Astrocyte (in vitro differentiated cells and primary cell): ENCODE measurements at regions not wholly inside any gene's neighbourhood (a gene's known extent, or its start where the extent isn't known, plus 50 kb on each side); places are given as distances from the start of the nearest gene placed in this dataset.

Experiments used
- DNase-seq: peaks from one replicate; pipeline ENCODE4 v3.0.0-alpha.2; 2010; ENCODE audit warnings: low read depth
- FAIRE-seq: peaks from 2 replicates; lab custom pipeline; 2011; peaks lifted over from hg19 to GRCh38; lab: Jason Lieb, UNC
- H2AFZ ChIP-seq: 2 replicates; pipeline ENCODE4 v1.6.0; 2012; ENCODE audit warnings: low read depth, low read length, inconsistent platforms
- H3K27ac ChIP-seq: 2 replicates; pipeline ENCODE4 v1.5.1; 2011; ENCODE audit warnings: low read depth, low read length, inconsistent platforms
- H3K27me3 ChIP-seq: 2 replicates; pipeline ENCODE4 v1.6.0; 2011; ENCODE audit warnings: low read length, inconsistent platforms; ENCODE audit not compliant: insufficient read depth
- H3K36me3 ChIP-seq: 2 replicates; pipeline ENCODE4 v1.5.1; 2011; ENCODE audit warnings: low read length, inconsistent platforms; ENCODE audit not compliant: insufficient read depth
- H3K4me1 ChIP-seq: 2 replicates; pipeline ENCODE4 v1.5.1; 2011; ENCODE audit warnings: low read length, inconsistent platforms; ENCODE audit not compliant: insufficient read depth
- H3K4me2 ChIP-seq: 2 replicates; pipeline ENCODE4 v1.6.0; 2012; ENCODE audit warnings: low read length, inconsistent platforms
- H3K4me3 ChIP-seq: 2 replicates; pipeline ENCODE4 v1.5.1; 2011; ENCODE audit warnings: low read depth, mild to moderate bottlenecking, low read length, inconsistent platforms; ENCODE audit not compliant: insufficient read depth
- H3K79me2 ChIP-seq: 2 replicates; pipeline ENCODE4 v1.6.0; 2012; ENCODE audit warnings: mild to moderate bottlenecking, low read length, inconsistent platforms; ENCODE audit not compliant: insufficient read depth
- H3K9ac ChIP-seq: 2 replicates; pipeline ENCODE4 v1.6.0; 2012; ENCODE audit warnings: mild to moderate bottlenecking, low read length, inconsistent platforms
- H3K9me3 ChIP-seq: 2 replicates; pipeline ENCODE4 v1.5.1; 2012; ENCODE audit warnings: low read depth, mild to moderate bottlenecking, low read length, inconsistent platforms; ENCODE audit not compliant: insufficient read depth
- H4K20me1 ChIP-seq: 2 replicates; pipeline ENCODE4 v1.6.0; 2012; ENCODE audit warnings: low read length, inconsistent platforms; ENCODE audit not compliant: insufficient read depth
- H3K27ac Mint-ChIP-seq: one replicate; pipeline ENCODE4 v1.8.0; 2021; ENCODE audit warnings: mild to moderate bottlenecking, mixed read lengths; ENCODE audit not compliant: unreplicated experiment
- H3K27me3 Mint-ChIP-seq: one replicate; pipeline ENCODE4 v1.8.0; 2021; ENCODE audit warnings: low read depth, mixed read lengths; ENCODE audit not compliant: unreplicated experiment
- H3K36me3 Mint-ChIP-seq: one replicate; pipeline ENCODE4 v1.8.0; 2021; ENCODE audit warnings: low read depth, mixed read lengths; ENCODE audit not compliant: unreplicated experiment
- H3K4me1 Mint-ChIP-seq: one replicate; pipeline ENCODE4 v1.8.0; 2021; ENCODE audit warnings: low read depth, mixed read lengths; ENCODE audit not compliant: unreplicated experiment
- H3K4me3 Mint-ChIP-seq: one replicate; pipeline ENCODE4 v1.8.0; 2021; ENCODE audit warnings: mild to moderate bottlenecking, moderate library complexity, mixed read lengths; ENCODE audit not compliant: unreplicated experiment
- H3K9me3 Mint-ChIP-seq: one replicate; pipeline ENCODE4 v1.8.0; 2021; ENCODE audit warnings: mild to moderate bottlenecking, mixed read lengths; ENCODE audit not compliant: unreplicated experiment
- CTCF ChIP-seq: IDR thresholded peaks from 2 replicates; pipeline ENCODE4 v1.5.1; 2011; ENCODE audit warnings: low read depth, mild to moderate bottlenecking, inconsistent platforms, low read length, moderate library complexity; ENCODE audit not compliant: insufficient read depth
- EZH2 ChIP-seq: IDR thresholded peaks from 2 replicates; pipeline ENCODE4 v1.6.1; 2012; ENCODE audit warnings: mild to moderate bottlenecking, low read length, inconsistent platforms; ENCODE audit not compliant: insufficient read depth

DNA sequence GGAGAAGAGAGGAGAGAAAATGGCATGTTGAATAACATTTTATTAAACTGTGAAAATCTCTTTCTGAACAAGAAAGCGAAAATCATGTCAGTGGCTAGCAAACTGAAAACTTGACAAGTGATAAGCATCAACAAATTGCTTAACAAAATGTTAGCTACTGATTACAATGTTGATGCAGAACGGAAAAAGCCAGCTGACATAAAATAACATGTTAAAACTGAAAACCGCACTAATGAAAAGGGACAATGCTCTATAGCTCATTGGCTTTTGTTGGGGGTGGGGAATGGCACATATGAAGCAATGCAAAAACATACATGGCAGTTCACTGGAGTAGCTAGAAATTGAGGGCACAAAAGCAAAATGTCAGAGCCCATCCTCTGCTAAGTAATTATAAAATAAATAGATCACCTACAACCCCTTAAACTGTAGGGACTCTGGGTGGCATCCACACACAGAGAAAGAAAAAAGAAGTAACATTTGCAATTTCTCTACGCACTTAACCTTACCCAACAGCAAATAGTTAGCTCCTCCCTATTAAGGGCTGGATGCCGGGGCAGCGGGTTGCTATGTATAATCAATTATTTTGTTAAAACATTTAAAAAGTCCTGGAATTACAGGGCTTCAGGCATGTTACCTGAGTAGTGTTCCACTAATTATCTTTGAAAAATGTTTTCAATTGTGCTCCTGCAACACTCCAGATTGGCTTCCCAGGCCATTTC is 129.2 kb upstream of the USP15 start:
- Histone ChIP-seq H3K36me3 (no peaks in the 10 kb centered on the region), H3K27me3 (no peaks in the 10 kb centered on the region), H4K20me1 (no peaks in the 10 kb centered on the region), H2AFZ (no peak overlapping the region), H3K9ac (no peak overlapping the region), H3K9me3 (no peaks in the 10 kb centered on the region), H3K4me2 (no peak overlapping the region), H3K79me2 (no peaks in the 10 kb centered on the region), H3K4me3 (no peak overlapping the region), H3K27ac (no peak overlapping the region), H3K4me1 (no peaks in the 10 kb centered on the region)
- H3K27ac Mint-ChIP-seq, result no peak overlapping the region
- no peaks in the 10 kb centered on the region for H3K4me1 Mint-ChIP-seq
- no peaks in the 10 kb centered on the region for H3K36me3 Mint-ChIP-seq
- H3K9me3 Mint-ChIP-seq, result no peaks in the 10 kb centered on the region
- no peak for DNase-seq
- H3K4me3 Mint-ChIP-seq, result no peak overlapping the region
- FAIRE-seq, result no peak
- no peak for TF ChIP-seq EZH2
- no peak for TF ChIP-seq CTCF
- H3K27me3 Mint-ChIP-seq, result no peaks in the 10 kb centered on the region

GRCh38 chr12:62133440-62133839 is 126.8 kb upstream of the USP15 start:
- H3K4me2 ChIP-seq, result no peak overlapping the region
- no peak overlapping the region for H3K9ac ChIP-seq
- no peak for FAIRE-seq
- H3K4me3 ChIP-seq, result no peak overlapping the region
- no peak overlapping the region for H3K4me3 Mint-ChIP-seq
- no peaks in the 10 kb centered on the region for H3K9me3 Mint-ChIP-seq
- H3K4me1 Mint-ChIP-seq, result no peaks in the 10 kb centered on the region
- H3K4me1 ChIP-seq, result no peaks in the 10 kb centered on the region
- no peaks in the 10 kb centered on the region for H4K20me1 ChIP-seq
- no peaks in the 10 kb centered on the region for H3K36me3 ChIP-seq
- H3K27ac Mint-ChIP-seq, result no peak overlapping the region
- TF ChIP-seq EZH2, result no peak
- TF ChIP-seq CTCF, result no peak
- no peaks in the 10 kb centered on the region for H3K79me2 ChIP-seq
- no peak overlapping the region for H3K27ac ChIP-seq
- H2AFZ ChIP-seq, result no peak overlapping the region
- no peaks in the 10 kb centered on the region for H3K9me3 ChIP-seq
- DNase-seq, result no peak
- no peaks in the 10 kb centered on the region for H3K27me3 ChIP-seq
- H3K36me3 Mint-ChIP-seq, result no peaks in the 10 kb centered on the region
- peaks cover 5% of the 10 kb centered on the region for H3K27me3 Mint-ChIP-seq

DNA sequence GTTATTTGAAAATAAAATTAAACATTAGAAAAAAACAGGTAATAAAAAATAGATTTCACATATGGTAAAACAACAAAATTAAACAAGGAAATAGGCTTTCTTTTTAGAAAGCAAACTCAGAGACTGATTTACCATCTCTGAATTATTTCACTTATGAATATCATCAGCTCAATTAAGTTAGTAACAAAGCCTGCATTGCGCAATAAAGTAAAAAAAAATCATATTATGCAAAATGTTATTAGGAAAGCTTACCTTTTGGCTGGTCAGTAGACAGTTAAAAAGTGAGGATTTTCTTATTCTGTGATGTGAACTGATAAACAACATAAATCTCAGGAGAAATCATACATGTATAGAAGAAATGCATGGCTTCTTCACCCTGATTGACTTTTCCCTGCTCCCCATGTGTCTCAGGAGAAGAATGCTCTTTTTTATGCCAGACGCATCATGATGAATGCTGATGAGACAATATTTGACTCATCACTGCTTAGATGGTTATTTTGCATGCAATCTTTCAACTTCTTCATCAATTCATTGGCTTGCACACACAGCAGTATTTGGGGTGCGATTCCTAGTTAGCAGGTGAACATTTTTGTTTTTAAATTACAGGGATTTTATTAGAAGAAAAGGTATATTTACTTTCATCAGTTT is 124.5 kb upstream of the USP15 start:
- H3K9me3 Mint-ChIP-seq, result no peaks in the 10 kb centered on the region
- no peak overlapping the region for H3K4me3 ChIP-seq
- no peak for TF ChIP-seq EZH2
- TF ChIP-seq CTCF, result no peak
- H3K9ac ChIP-seq, result no peak overlapping the region
- H3K4me2 ChIP-seq, result no peak overlapping the region
- H3K36me3 Mint-ChIP-seq, result no peaks in the 10 kb centered on the region
- no peaks in the 10 kb centered on the region for H3K9me3 ChIP-seq
- no peaks in the 10 kb centered on the region for H3K36me3 ChIP-seq
- H3K4me1 Mint-ChIP-seq, result no peaks in the 10 kb centered on the region
- no peak for DNase-seq
- H3K27ac ChIP-seq, result no peak overlapping the region
- no peaks in the 10 kb centered on the region for H3K4me1 ChIP-seq
- peaks cover 9% of the 10 kb centered on the region for H3K27me3 Mint-ChIP-seq
- no peak overlapping the region for H3K27ac Mint-ChIP-seq
- H2AFZ ChIP-seq, result no peak overlapping the region
- H4K20me1 ChIP-seq, result no peaks in the 10 kb centered on the region
- no peaks in the 10 kb centered on the region for H3K79me2 ChIP-seq
- no peaks in the 10 kb centered on the region for H3K27me3 ChIP-seq
- no peak for FAIRE-seq
- no peak overlapping the region for H3K4me3 Mint-ChIP-seq
